Parathyroid adenoma (tissue), 2 donors: ENCODE measurements at regions not wholly inside any gene's neighbourhood (a gene's known extent, or its start where the extent isn't known, plus 50 kb on each side); places are given as distances from the start of the nearest gene placed in this dataset.

ENCODE experiments used
- H2AFZ ChIP-seq: fragments of 300-600 bp; sonication (generic); one replicate; pipeline ENCODE4 v1.7.0; 2017; ENCODE audit warnings: antibody characterized with exemption, mild to moderate bottlenecking
- H3K27ac ChIP-seq: fragments of 300-600 bp; sonication (generic); one replicate; pipeline ENCODE4 v1.7.0; 2017
- H3K27me3 ChIP-seq: fragments of 300-600 bp; sonication (generic); one replicate; pipeline ENCODE4 v1.7.0; 2017; ENCODE audit warnings: low read length; ENCODE audit not compliant: control insufficient read depth, insufficient read depth
- H3K36me3 ChIP-seq: fragments of 300-600 bp; sonication (generic); one replicate; pipeline ENCODE4 v1.7.0; 2017; ENCODE audit warnings: low read length; ENCODE audit not compliant: control insufficient read depth, insufficient read depth
- H3K4me1 ChIP-seq: fragments of 300-600 bp; sonication (generic); one replicate; pipeline ENCODE4 v1.7.0; 2017; ENCODE audit warnings: control low read depth
- H3K4me2 ChIP-seq: fragments of 300-600 bp; sonication (generic); one replicate; pipeline ENCODE4 v1.7.0; 2017; ENCODE audit warnings: low read length
- H3K4me3 ChIP-seq: fragments of 300-600 bp; sonication (generic); one replicate; pipeline ENCODE4 v1.7.0; 2017; ENCODE audit warnings: low read depth, low read length
- H3K79me2 ChIP-seq: fragments of 300-600 bp; sonication (generic); one replicate; pipeline ENCODE4 v1.7.0; 2017; ENCODE audit warnings: control low read depth
- H3K9ac ChIP-seq: fragments of 300-600 bp; sonication (generic); one replicate; pipeline ENCODE4 v1.7.0; 2017; ENCODE audit warnings: mild to moderate bottlenecking
- H3K9me3 ChIP-seq: fragments of 300-600 bp; sonication (generic); one replicate; pipeline ENCODE4 v1.7.0; 2017; ENCODE audit warnings: low read length; ENCODE audit not compliant: control insufficient read depth
- CTCF ChIP-seq: fragments of 300-600 bp; sonication (generic); IDR thresholded peaks from one replicate; pipeline ENCODE4 v1.7.0; 2017; ENCODE audit warnings: antibody characterized with exemption, mild to moderate bottlenecking
- donor health status: primary hyperparathyroidism.

DNA sequence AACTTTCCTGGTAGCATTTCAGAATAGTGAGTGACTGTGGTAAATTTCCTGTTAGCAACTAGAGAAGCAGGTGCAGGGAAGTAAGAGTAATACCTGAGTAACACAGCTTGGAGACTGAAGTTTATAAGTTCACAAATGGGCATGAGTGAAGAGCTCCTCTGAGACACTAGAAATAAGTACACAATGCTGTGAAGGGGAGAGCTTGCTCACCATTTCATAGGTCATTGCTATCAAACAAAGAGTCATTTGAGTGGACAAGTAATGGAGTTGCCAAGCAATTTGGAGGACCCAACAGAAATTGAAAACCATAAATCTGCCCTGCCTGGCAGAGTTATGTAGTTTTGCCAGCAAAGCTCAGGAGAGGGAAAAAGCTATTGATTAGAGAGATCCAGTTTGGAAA lies 523.6 kb downstream of the TRAM1L1 start:
- Histone ChIP-seq H2AFZ (no peak overlapping the region), H3K27ac (no peak overlapping the region), H3K4me3 (no peak overlapping the region), H3K4me2 (no peak overlapping the region), H3K9me3 (no peaks in the 10 kb centered on the region), H3K4me1 (no peaks in the 10 kb centered on the region), H3K9ac (no peak overlapping the region), H3K36me3 (no peaks in the 10 kb centered on the region), H3K27me3 (no peaks in the 10 kb centered on the region), H3K79me2 (no peaks in the 10 kb centered on the region)
- TF ChIP-seq CTCF: no peak

- no peak overlapping the region for H3K9ac ChIP-seq
Measured at GRCh38 chr4:116551806-116552205, 533.6 kb downstream of the TRAM1L1 start.

DNA sequence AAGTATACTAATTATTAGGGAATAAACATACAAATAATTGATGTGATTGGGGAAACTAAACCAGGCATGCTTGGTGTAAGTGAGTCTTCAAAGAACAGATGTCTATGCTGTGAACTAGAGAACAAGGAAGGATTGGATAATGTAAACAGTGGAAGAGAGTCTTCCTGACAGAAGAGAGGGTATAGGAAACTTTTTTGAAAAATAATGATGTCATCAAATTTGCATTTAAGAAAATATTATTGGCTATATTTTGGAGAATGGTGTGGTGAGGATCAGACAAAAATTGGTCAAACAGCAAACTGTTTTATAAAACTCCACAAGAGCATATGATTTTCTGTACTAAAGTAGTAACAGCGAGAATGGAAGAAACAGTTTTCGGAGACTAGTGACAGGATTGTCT lies 537.7 kb downstream of the TRAM1L1 start:
- Histone ChIP-seq H3K27ac (no peak overlapping the region), H3K36me3 (no peaks in the 10 kb centered on the region), H3K79me2 (no peaks in the 10 kb centered on the region), H2AFZ (no peak overlapping the region), H3K9ac (no peak overlapping the region), H3K27me3 (no peaks in the 10 kb centered on the region), H3K9me3 (no peaks in the 10 kb centered on the region), H3K4me3 (no peak overlapping the region), H3K4me1 (no peaks in the 10 kb centered on the region), H3K4me2 (no peak overlapping the region)
- no peak for TF ChIP-seq CTCF

More at GRCh38 chr4:116551806-116552205, 533.6 kb downstream of the TRAM1L1 start:
- Histone ChIP-seq H3K36me3 (no peaks in the 10 kb centered on the region), H3K27ac (no peak overlapping the region), H2AFZ (no peak overlapping the region), H3K4me1 (no peaks in the 10 kb centered on the region), H3K79me2 (no peaks in the 10 kb centered on the region), H3K9me3 (no peaks in the 10 kb centered on the region), H3K4me2 (no peak overlapping the region), H3K4me3 (no peak overlapping the region), H3K27me3 (no peaks in the 10 kb centered on the region)
- no peak for TF ChIP-seq CTCF

DNA sequence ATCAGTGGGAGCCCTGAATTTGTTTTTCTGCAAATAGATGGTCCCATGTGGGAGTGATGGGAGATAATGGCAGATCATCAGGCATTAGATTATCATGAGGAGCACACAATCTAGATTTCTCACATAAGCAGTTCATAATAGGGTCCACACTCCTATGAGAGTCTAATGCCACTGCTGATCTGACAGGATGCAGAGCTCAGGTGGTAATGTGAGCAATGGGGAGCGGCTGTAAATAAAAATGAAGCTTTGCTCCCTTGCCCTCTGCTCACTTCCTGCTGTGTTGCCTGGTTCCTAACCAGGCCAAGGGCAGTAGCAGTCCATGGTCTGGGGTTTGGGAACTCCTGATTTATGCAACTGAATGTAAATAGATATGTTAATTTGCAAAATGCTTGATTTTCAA lies 538.6 kb downstream of the TRAM1L1 start:
- Histone ChIP-seq H3K36me3 (no peaks in the 10 kb centered on the region), H3K9ac (no peak overlapping the region), H3K27ac (no peak overlapping the region), H3K79me2 (no peaks in the 10 kb centered on the region), H3K4me2 (no peak overlapping the region), H3K4me1 (no peaks in the 10 kb centered on the region), H3K27me3 (no peaks in the 10 kb centered on the region), H3K4me3 (no peak overlapping the region), H3K9me3 (no peaks in the 10 kb centered on the region), H2AFZ (no peak overlapping the region)
- no peak for TF ChIP-seq CTCF

DNA sequence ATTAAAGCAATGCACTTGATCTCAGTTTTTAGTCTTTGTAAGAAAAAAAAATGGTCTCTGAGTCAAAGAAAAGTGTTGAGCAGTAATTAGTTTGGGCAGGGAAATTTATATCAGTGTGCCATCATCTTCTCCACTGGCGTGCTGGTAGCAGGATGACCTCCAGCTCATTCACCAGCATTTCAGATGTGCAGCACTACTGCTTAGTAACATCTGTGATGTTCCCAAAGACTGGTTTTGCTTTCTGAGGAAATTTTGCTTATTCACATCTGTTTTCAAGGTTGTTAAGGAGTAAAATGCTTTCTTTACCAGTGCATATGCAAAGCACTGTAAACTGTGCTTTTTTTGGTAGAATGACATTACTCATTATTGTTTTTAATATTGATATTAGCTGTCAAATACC lies 540.4 kb downstream of the TRAM1L1 start:
- no peak overlapping the region for H3K4me3 ChIP-seq
- no peaks in the 10 kb centered on the region for H3K36me3 ChIP-seq
- no peaks in the 10 kb centered on the region for H3K79me2 ChIP-seq
- no peak for TF ChIP-seq CTCF
- no peaks in the 10 kb centered on the region for H3K27me3 ChIP-seq
- no peak overlapping the region for H2AFZ ChIP-seq
- no peak overlapping the region for H3K4me2 ChIP-seq
- no peak overlapping the region for H3K9ac ChIP-seq
- no peaks in the 10 kb centered on the region for H3K4me1 ChIP-seq
- H3K9me3 ChIP-seq: no peaks in the 10 kb centered on the region
- no peak overlapping the region for H3K27ac ChIP-seq
